ENCODE measurements at regions not wholly inside any gene's neighbourhood (a gene's known extent, or its start where the extent isn't known, plus 50 kb on each side); places are given as distances from the start of the nearest gene placed in this dataset.

DNA sequence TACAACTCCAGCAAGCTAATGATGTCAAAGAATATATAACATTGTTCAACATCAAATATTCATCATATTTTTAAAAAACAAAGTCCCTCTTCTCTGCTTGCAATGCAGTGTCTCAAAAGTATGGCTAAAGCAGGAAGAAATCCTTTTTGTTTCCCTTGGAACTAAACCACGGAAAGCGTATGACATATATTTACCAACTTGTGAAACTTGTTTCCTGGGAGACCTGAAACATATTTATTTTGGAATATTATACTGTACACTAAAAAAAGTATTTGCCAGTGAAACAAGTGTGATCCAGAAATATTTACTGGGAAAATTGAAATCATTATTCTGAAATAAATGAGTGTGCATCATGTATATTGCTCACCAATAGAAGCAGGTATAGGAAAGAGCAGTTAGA lies 156.0 kb upstream of the ANKRD50 start:
- Histone ChIP-seq H3K36me3 (no peaks in the 10 kb centered on the region), H3K4me1 (peaks cover 0 to 6% of the 10 kb centered on the region in 2 donors), H3K4me3 (no peak overlapping the region), H3K27ac (no peak overlapping the region), H3K9me3 (no peaks in the 10 kb centered on the region), H3K27me3 (no peaks in the 10 kb centered on the region)
- no peak for TF ChIP-seq CTCF (IDR thresholded peaks at IDR 0.05)
- DNase-seq (ENCODE audit: low spot score in 2 of 2), result no peak
- intact Hi-C loops (cut with DNase I), result no loop called here

DNA sequence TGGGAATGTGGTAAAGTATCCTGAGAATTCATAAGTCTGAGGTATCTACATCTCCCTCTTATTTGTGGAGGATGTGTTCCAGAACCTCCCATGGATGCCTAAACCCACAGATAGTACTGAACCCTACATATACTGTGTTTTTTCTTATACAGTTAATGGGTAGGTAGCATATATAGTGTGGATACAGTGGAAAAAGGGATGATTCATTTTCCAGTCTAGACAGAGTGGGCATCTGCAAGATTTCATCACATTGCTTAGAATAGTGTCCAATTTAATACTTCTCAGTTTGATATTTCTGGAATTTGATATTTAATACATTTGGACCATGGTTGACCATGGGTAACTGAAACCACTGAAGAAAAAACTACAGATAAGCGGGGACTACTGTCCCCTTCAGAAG lies 155.0 kb upstream of the ANKRD50 start:
- no peaks in the 10 kb centered on the region for H3K36me3 ChIP-seq
- H3K27me3 ChIP-seq, result no peaks in the 10 kb centered on the region
- intact Hi-C loops (cut with DNase I), result no loop called here
- no peak overlapping the region for H3K4me3 ChIP-seq
- no peak for TF ChIP-seq CTCF (IDR thresholded peaks at IDR 0.05)
- H3K27ac ChIP-seq, result no peak overlapping the region
- no peak for DNase-seq (ENCODE audit: low spot score in 2 of 2)
- peaks cover 0 to 6% of the 10 kb centered on the region in 2 donors for H3K4me1 ChIP-seq
- no peaks in the 10 kb centered on the region for H3K9me3 ChIP-seq

- Histone ChIP-seq H3K36me3 (no peaks in the 10 kb centered on the region), H3K27ac (no peak overlapping the region), H3K4me3 (no peak overlapping the region), H3K4me1 (peaks cover 0 to 6% of the 10 kb centered on the region in 2 donors), H3K9me3 (no peaks in the 10 kb centered on the region), H3K27me3 (no peaks in the 10 kb centered on the region)
- TF ChIP-seq CTCF (IDR thresholded peaks at IDR 0.05), result no peak
- no peak for DNase-seq (ENCODE audit: low spot score in 2 of 2)
- intact Hi-C loops (cut with DNase I), result no loop called here
These were observed 153.8 kb upstream of the ANKRD50 start for GRCh38 chr4:124866301-124866700.

DNA sequence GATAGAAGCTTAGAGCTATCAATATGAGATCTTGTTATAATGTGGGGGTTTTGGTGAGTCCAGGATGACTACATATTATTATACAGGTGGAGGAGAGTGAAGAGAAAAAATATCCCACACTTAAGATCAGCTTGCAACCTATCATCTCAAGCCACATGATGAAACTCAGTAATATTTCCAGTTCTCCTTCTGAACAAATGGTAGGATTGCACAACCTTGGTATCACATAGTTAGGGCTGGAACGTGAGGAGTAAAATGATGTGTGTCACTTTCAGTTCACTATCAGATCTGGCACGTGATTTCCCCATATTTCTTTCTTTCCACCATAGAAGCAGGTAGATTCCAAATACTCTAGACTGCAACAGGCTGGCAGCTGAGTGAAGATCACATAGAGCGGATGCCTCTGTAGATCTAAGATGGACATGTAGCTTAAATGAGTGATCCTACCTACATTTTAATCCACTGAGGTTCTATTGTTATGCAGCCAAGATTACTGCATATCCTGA lies 150.6 kb upstream of the ANKRD50 start:
- H3K27ac ChIP-seq, result no peak overlapping the region
- H3K36me3 ChIP-seq, result no peaks in the 10 kb centered on the region
- peaks cover 0 to 4% of the 10 kb centered on the region in 2 donors for H3K4me1 ChIP-seq
- no peak for TF ChIP-seq CTCF (IDR thresholded peaks at IDR 0.05)
- no peaks in the 10 kb centered on the region for H3K9me3 ChIP-seq
- no peak for DNase-seq (ENCODE audit: low spot score in 2 of 2)
- H3K27me3 ChIP-seq, result no peaks in the 10 kb centered on the region
- intact Hi-C loops (cut with DNase I), result loop anchor here (5.0 kb wide), 1 partner anchor 151 kb away; the partner anchor contains the start of gene ANKRD50
- no peak overlapping the region for H3K4me3 ChIP-seq

DNA sequence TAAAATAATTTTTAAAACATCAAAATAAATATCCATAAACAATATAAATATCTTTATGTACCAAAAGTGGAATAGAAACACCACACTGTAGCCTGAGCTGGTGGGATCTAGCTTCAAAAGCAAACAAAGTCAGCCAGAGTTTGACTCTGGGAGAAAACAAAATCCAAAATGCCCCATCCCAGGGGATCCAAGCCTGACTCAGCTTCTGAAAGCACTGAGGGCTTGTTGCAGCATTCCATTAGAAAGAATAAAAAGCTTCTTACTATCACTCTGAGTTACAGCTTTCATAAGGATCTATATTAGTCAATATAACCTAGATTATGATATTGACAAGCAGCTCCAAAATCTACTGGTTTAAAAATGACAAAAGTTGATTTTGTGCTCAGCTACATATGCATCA lies 149.7 kb upstream of the ANKRD50 start:
- H3K4me1 ChIP-seq, result no peaks in the 10 kb centered on the region
- TF ChIP-seq CTCF (IDR thresholded peaks at IDR 0.05), result no peak
- no peak for DNase-seq (ENCODE audit: low spot score in 2 of 2)
- intact Hi-C loops (cut with DNase I), result loop anchor here (5.0 kb wide), 1 partner anchor 150 kb away; the partner anchor contains the start of gene ANKRD50
- H3K27me3 ChIP-seq, result no peaks in the 10 kb centered on the region
- H3K9me3 ChIP-seq, result no peaks in the 10 kb centered on the region
- no peaks in the 10 kb centered on the region for H3K36me3 ChIP-seq
- H3K4me3 ChIP-seq, result no peak overlapping the region
- H3K27ac ChIP-seq, result no peak overlapping the region

DNA sequence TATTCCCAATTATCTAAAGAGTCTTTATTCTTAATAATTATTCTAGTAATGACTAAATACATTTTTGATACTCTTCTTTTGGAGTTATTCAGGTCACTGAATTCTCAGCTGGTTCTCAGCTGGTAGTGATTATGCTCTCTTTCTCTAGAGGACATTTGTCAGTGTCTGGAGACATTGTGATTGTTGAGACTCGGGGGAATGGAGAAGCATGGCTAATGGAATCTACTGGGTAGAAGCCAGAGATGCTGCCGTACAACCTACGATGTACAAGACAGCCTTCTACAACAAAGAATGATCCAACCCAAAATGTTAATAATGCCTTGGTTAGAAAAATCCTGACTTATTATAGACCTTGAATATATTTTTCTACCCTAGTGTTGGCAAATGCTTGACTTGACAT lies 149.2 kb upstream of the ANKRD50 start:
- H3K36me3 ChIP-seq, result no peaks in the 10 kb centered on the region
- no peak overlapping the region for H3K27ac ChIP-seq
- no peak overlapping the region for H3K4me3 ChIP-seq
- H3K27me3 ChIP-seq, result no peaks in the 10 kb centered on the region
- H3K4me1 ChIP-seq, result no peaks in the 10 kb centered on the region
- DNase-seq (ENCODE audit: low spot score in 2 of 2), result no peak
- H3K9me3 ChIP-seq, result no peaks in the 10 kb centered on the region
- intact Hi-C loops (cut with DNase I), result loop anchor here (5.0 kb wide), 1 partner anchor 149 kb away; the partner anchor contains the start of gene ANKRD50
- TF ChIP-seq CTCF (IDR thresholded peaks at IDR 0.05), result no peak
